GM18861 (cell line): ENCODE measurements at regions not wholly inside any gene's neighbourhood (a gene's known extent, or its start where the extent isn't known, plus 50 kb on each side); places are given as distances from the start of the nearest gene placed in this dataset.
"Not testable (repeated sequence)": the region's sequence is repeated elsewhere in the genome, so short reads cannot be mapped to it uniquely, and the experiment has no call there.

Experiments used
- ATAC-seq: cut with Tn5 transposase; IDR thresholded peaks from one replicate; pipeline ENCODE4 v1.9.1; 2021; ENCODE audit not compliant: unreplicated experiment

GRCh38 chr12:20017802-20018201 is 350.5 kb upstream of the PDE3A start:
- no peak for ATAC-seq

- ATAC-seq: no peak
These were observed 349.9 kb upstream of the PDE3A start for GRCh38 chr12:20018406-20018805.

- no peak for ATAC-seq
These were observed 344.1 kb upstream of the PDE3A start for GRCh38 chr12:20024194-20024593.

DNA sequence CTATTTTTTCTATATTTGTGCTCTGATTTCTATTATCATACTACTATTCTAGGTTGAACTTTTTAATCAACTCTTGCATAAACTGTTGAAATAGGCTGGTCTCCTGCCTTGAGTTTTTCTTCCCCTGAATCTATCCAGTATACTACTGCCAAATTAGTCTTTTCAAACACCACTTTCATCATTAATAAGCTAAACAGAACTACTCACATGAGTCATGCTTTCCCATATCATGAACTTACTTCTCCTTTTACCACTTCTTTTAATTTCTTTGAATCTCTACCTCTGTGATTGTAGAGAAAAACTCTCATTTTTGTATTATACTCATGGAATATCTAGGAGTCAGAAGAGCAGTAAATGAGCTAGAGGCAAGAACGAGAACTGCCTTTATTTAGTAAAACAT is 340.3 kb upstream of the PDE3A start:
- no peak for ATAC-seq

GRCh38 chr12:20030826-20031225 is 337.5 kb upstream of the PDE3A start:
- no peak for ATAC-seq

GRCh38 chr12:20039562-20039961 is 328.8 kb upstream of the PDE3A start:
- ATAC-seq: no peak

- ATAC-seq: no peak
These were observed 328.2 kb upstream of the PDE3A start for GRCh38 chr12:20040184-20040583.

GRCh38 chr12:20040831-20041230 is 327.5 kb upstream of the PDE3A start:
- no peak for ATAC-seq

- no peak for ATAC-seq
These were observed 324.0 kb upstream of the PDE3A start for GRCh38 chr12:20044351-20044750.

DNA sequence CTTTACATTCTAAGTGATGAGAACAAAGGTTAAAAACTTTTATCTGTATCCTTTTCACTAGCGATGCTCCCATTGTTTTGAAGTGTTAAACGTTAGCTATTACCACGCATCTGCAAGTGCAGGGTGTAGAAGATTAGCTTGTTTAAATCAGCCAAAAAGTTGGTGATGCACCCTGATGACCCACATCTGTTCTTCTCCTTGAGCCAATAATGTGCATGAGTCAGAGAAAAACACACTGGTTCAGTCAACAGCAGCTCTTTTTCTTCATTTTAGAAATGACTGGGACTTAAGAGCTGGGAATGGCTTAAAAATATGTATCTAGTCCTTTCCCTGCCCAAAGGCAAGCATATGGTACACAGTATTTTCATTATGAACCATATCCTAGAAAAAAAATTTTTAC is 323.5 kb upstream of the PDE3A start:
- ATAC-seq: no peak

GRCh38 chr12:20047901-20048300 is 320.4 kb upstream of the PDE3A start:
- ATAC-seq: no peak

GRCh38 chr12:20050221-20050620 is 318.1 kb upstream of the PDE3A start:
- ATAC-seq: no peak

GRCh38 chr12:20053782-20054181 is 314.6 kb upstream of the PDE3A start:
- no peak for ATAC-seq

GRCh38 chr12:20055856-20056255 is 312.5 kb upstream of the PDE3A start:
- ATAC-seq: no peak

DNA sequence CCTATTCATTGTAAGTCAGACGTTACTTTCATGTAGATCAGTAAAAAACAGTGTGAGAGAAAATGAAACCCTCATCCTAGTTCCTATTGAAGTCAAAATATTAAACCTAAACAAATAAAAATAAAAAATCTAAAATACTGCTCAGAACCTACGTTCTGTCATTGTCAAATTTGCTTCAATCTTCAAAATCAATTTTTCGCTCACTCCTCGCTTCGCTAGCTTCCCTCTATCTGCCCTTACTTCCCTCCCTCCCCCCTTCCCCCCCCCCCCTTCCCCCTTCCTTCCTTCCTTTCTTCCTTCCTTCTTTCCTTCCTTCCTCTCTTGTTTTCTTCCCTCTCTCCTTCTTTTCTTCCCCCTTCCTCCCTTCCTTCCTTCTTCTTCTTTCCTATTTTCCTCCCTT is 310.9 kb upstream of the PDE3A start:
- no peak for ATAC-seq

GRCh38 chr12:20063116-20063515 is 305.2 kb upstream of the PDE3A start:
- ATAC-seq: no peak

- ATAC-seq: no peak
These were observed 290.7 kb upstream of the PDE3A start for GRCh38 chr12:20077618-20078017.

GRCh38 chr12:20089077-20089476 is 279.3 kb upstream of the PDE3A start:
- ATAC-seq: no peak

DNA sequence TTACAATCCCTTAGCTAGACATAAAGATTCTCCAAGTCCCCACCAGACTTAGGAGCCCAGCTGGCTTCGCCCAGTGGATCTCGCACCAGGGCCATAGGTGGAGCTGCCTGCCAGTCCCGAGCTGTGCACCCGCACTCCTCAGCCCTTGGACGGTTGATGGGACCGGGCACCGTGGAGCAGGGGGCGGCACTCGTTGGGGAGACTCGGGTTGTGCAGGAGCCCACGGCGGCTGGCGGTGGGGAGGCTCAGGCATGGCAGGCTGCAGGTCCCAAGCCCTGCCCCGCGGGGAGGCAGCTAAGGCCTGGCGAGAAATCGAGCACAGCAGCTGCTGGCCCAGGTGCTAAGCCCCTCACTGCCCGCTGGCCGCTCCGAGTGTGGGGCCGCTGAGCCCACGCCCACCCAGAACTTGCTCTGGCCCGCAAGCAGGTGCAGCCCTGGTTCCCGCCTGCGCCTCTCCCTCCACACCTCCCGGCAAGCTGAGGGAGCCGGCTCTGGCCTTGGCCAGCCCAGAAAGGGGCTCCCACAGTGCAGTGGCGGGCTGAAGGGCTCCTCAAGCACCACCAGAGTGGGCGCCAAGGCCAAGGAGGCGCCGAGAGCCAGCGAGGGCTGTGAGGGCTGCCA is 275.0 kb upstream of the PDE3A start:
- ATAC-seq: not testable (repeated sequence)

GRCh38 chr12:20096430-20096829 is 271.9 kb upstream of the PDE3A start:
- ATAC-seq: no peak

- ATAC-seq: no peak
These were observed 270.7 kb upstream of the PDE3A start for GRCh38 chr12:20097626-20098025.

DNA sequence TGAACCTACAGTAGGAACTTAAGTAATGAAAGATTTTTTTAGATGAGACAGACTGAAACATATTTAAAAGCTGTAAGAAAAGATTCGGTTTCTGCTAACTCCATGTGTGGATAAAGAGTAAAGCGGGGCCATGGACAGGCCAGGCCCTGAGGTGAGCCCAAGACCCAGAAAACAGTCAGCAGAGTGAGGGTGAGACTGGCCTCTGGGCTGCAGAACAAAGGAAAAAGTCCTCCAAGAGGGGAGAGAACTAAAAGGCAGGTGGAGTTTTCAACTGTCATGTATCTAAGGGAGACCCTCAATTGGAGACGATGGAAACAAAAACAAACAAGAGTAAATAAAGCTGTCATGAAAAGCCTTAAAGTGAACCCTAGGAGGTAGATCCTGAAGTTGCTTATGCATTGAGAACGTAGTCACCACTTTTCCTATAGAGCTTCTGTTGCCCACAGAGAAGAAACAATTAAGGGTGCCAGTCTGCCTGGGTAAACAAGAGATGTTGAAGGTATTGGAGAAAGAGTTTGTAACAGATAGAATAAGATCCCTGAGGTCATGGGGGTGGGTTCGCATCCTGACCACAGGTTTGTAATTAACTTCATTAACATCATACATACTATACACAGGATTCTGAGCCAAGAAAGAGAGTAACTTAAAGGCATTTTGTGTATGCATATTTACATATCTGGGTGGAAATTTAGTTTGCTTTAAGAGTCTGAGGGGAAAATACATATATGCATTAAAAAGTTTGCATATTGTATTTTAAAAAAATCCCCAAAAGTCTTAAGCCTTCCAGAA is 268.7 kb upstream of the PDE3A start:
- no peak for ATAC-seq

DNA sequence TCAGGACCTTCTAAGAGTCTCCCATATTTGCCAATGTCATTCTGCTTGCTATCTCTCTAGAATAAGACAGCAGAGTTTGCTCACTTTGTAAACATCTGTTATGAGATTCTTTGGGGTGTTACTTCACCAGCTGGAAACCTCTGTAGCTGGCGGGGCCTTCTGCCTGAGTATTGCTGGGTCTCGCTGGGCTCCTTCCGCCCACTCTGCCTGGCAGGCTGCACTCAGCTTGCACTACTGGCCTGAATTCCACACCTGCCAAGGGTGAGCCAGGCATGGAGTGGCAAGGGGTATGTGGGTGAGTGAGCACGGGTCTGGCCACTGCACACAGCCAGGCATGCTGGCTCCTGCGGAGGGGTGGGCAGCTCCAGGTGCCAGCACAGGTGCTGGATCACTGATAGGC is 267.3 kb upstream of the PDE3A start:
- ATAC-seq: no peak
